Lower leg skin (tissue), 3 donors: ENCODE measurements at regions not wholly inside any gene's neighbourhood (a gene's known extent, or its start where the extent isn't known, plus 50 kb on each side); places are given as distances from the start of the nearest gene placed in this dataset.

Source experiments
- POLR2A ChIP-seq, 2 donors: fragments of 450-650 bp; IDR thresholded peaks; one replicate each; pipeline ENCODE4 v1.6.1; 2016 to 2017; ENCODE audit warnings: antibody characterized with exemption in 2 of 2, mild to moderate bottlenecking in 1 of 2, moderate library complexity in 1 of 2
- TF ChIP-seq, protein P1 (sequence below), 3 donors: fragments of 450-650 bp; IDR thresholded peaks; one replicate each; pipeline ENCODE4 v1.5.1; 2016; ENCODE audit warnings: antibody characterized with exemption in 3 of 3, mild to moderate bottlenecking in 3 of 3, moderate library complexity in 2 of 3

DNA sequence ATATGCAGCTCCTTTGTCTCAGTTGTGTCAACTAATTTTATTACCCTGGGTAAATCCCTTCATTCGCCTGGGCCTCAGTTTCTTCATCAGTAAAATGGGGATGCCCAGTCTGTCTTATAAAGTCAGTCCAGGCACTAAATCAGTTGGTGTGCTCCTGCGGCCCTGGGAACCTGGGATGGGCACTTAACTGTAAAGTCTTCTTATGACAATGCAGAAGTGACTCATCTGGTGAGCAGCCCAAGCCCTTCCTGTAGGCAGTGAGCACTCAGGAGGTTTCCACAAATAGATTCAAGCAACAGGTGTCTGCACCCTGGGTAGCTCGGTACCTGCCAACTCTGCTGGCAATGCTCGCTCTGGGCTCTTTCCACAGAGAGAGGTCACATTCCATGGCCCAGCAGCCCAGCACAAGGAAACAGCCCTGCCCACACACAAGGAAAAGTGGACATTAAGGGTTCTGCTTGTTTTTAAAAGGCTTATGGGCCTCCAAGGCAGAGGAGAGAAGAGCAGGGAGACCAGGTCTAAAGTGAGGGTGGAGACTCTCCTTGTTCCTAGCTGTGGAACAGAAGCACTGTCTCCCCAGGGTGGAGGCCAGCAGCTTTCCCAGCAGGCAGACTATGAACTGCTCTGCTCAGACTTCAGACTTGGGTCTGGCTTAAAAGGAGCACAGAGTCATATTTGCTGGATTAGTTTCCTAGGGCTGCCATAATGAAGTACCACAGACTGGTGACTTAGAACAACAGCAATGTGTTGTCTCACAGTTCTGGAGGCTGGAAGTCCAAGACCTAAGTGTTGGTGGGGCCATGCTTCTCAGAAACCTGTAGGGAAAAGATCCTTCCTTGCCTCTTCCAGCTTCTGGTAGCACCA lies 89.7 kb upstream of the ADRA1B start:
- TF ChIP-seq, protein P1, sequence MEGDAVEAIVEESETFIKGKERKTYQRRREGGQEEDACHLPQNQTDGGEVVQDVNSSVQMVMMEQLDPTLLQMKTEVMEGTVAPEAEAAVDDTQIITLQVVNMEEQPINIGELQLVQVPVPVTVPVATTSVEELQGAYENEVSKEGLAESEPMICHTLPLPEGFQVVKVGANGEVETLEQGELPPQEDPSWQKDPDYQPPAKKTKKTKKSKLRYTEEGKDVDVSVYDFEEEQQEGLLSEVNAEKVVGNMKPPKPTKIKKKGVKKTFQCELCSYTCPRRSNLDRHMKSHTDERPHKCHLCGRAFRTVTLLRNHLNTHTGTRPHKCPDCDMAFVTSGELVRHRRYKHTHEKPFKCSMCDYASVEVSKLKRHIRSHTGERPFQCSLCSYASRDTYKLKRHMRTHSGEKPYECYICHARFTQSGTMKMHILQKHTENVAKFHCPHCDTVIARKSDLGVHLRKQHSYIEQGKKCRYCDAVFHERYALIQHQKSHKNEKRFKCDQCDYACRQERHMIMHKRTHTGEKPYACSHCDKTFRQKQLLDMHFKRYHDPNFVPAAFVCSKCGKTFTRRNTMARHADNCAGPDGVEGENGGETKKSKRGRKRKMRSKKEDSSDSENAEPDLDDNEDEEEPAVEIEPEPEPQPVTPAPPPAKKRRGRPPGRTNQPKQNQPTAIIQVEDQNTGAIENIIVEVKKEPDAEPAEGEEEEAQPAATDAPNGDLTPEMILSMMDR (IDR thresholded peaks at IDR 0.05), result no peak
- no peak for TF ChIP-seq POLR2A (IDR thresholded peaks at IDR 0.05)
